ENCODE measurements at regions not wholly inside any gene's neighbourhood (a gene's known extent, or its start where the extent isn't known, plus 50 kb on each side); places are given as distances from the start of the nearest gene placed in this dataset.

DNA sequence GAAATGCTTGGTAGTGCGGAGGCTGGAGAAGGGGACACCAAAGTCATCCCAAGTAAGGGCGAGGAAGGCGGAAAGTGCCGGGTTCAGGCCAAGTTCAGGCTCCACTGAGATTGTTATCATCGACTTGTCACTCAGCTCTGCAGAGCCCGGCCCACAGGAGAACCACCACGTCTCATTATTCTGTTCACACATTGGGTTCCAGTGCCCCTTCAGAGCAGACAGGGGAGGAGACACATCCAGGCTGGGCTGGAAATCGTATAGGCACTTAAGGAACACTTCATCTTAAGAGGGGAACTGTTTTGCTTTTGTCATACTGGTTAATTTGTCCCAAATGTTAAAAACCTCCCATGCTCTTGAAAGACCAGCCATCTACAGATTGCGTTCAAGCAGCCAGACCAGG is 118.3 kb upstream of the ADAMTS18 start:
- no peak for DNase-seq (ENCODE audit: low read depth, low spot score)

DNA sequence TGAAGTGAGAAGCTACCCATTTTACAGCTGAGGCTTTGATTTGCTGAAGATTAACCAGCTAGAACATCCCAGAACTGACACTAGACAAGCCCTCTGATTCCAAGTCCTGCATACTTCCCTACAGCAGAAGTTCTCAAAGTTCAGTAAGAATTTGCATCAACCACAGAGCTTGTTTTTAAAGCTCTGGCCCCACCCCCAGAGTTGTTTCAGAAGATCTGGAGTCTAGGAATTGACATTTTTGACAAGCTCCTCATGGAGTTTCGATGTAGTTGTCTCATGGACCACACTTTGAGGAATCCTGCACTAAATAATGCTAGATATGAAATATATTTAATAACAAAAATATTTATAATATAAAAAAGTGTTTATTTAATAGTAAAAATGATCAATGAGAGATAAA is 120.3 kb upstream of the ADAMTS18 start:
- DNase-seq (ENCODE audit: low read depth, low spot score), result peak; percentile 57

DNA sequence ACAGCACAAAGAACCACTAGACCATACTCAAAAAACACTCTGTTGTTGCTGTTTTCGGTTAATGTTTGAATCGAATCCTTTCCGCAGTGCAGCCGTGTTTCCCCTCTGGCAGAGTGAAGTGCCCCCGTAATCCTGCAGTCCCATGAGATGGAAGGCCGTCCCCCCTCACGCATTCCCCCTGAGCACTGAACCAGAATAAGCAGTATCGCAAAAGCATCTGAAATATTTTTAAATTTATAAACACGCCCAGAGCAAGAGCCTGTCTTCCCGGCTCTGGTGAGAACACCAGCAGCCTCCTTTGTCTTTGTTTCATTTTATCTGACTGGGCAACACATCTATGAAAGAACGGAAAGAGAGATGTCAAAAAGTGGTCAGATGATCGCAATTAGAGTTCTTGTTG is 121.0 kb upstream of the ADAMTS18 start:
- peak; percentile 73 for DNase-seq (ENCODE audit: low read depth, low spot score)

DNA sequence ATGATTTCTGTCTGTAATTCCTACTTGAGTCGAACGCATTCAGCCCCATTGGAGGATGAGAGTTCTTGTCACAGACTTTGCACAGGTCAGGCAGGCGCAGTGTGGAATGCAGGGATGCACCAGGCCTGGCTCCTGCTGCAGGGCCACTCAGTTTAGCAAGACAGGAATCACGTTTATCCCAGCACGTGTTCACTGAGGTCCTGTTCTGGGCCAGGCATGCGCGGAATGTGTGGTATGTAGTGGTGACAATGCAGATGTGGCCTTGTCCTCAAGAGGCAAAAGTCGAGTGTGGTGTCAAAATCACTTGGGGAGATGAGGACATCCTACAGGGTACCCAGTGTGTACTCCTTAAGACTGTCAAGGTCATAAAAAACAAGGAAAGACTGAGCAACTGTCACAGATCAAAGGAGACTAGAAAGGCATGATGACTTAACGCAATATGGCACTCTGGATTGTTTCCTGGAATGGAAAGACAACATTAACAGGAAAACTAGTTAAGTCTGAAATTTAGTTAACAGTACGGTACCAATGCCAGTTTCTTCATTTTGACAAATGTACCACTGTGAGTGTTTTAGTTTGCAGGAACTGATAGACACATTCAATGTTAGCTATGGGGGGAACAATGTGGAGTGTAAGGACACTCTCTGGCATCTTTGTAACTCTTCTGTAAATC is 121.5 kb upstream of the ADAMTS18 start:
- peak; percentile 53 for DNase-seq (ENCODE audit: low read depth, low spot score)

DNA sequence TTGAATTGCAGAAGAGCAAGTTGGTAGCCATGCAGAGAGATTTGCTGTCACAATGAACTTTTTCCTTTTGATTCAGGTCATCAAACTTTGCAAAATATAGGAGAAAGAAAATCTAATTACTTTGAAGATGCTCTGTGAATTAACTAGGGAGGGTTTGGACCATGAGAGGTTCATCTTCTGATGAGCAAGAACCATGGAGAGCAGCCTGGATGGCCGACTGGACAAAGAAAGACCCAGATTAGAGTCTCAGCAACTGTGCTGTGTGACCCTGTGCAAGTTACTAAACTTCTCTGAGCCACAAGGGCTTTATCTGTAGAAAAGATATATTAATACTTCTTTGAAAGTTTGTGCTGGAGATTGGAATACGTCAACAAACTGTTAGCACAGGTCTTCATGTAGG is 122.6 kb upstream of the ADAMTS18 start:
- DNase-seq (ENCODE audit: low read depth, low spot score), result no peak

DNA sequence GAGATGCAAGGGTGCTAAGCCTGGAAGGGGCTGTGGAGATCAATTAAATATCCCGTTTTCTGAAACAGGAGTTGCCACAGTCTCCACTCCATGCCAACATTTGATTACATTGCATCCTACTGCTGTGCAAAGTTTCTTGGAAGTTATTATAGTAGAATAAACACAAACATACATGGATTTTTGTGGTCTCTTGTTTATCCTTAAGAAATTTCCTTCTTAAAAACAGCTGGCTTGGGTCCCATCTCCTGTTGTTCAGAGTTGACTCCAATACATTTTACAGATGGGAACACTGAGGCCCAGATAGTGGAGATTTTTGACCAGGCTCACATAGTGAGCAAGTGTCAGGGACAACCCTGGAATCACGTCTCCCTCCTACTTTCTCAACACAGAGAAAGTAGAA is 124.0 kb upstream of the ADAMTS18 start:
- DNase-seq (ENCODE audit: low read depth, low spot score), result no peak

DNA sequence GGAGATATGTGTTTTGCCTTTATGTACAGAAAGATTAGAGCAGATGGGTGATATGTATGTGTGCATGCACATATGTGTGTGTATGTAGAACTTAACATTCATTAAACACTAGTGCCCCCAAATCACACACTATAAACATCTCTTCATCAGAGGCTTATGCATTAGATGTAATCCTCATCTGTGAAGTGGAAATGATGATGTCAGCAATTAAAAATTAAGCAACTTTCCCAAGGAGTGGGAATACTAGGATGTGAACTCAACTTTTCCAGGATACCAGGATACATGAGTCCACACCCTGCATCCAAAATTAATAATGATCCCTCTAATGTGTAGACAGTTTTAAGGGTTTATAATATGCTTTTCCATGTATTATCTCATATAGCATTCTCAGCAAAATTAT is 127.7 kb upstream of the ADAMTS18 start:
- DNase-seq (ENCODE audit: low read depth, low spot score), result no peak

DNA sequence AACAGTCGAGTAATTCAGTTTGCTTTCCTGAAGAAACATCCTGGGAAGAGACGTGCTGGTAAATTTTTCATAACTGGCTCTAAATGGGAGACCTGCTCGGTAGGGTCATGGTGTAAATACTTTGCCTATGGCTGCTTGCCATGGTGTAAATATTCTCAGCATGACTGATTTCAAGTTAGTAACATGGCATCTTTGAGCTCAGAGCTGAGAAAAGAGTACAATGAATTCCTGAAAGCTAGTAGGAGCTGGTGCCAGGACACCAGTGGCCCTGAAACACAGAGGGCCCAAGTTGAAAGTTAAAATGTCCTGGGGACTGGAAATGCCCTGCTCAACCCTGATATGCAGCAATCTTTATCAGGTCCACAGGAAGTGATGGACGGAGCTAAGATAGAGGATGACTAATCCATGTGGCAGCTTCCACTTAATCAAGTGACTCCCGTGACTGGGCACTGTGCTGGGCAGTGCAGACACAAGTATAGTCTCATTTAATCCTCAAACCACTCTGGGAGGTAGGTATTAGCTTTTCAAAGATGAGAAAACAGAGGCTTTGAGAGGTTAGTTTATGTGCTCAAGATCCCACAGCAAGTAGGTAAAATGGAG is 130.1 kb upstream of the ADAMTS18 start:
- peak; percentile 76 for DNase-seq (ENCODE audit: low read depth, low spot score)

DNA sequence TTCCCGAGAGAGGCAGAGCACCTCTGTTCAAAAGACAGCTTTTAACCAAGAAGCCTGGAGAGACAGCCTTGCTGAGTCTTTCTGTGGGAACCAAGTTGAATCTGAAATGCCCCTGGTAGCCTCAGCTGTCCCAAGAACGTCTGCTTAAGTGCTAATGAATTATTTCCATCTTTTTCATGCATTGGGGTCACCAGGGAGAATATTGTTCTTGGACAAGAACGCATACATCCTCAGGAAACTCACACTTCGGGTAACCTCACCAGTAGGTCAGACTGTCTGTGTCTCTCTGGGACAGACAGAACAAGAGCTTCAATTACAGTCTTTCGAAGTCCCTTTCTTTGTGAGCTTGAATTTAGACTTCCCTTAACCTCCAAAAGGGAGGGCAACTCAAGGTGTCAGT is 134.6 kb upstream of the ADAMTS18 start:
- no peak for DNase-seq (ENCODE audit: low read depth, low spot score)

DNA sequence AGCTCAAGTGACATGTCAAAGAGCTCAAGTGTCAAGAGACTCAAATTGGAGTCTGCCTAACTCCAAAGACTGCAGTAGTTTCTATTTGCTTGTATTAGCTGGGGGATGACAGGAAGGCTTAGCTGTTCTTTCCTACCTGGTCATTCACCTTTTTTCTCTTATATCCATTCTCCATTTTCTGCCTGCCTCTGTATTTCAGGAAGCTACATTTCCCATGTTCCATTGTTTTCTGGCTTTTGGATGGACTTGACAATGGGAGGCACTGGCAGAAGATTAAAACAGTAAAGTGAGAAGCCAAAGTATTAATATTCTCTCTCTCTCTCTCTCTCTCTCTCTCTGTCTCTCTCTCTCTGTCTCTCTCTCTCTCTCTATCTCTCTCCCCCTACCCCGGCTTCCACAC is 135.7 kb upstream of the ADAMTS18 start:
- no peak for DNase-seq (ENCODE audit: low read depth, low spot score)

DNA sequence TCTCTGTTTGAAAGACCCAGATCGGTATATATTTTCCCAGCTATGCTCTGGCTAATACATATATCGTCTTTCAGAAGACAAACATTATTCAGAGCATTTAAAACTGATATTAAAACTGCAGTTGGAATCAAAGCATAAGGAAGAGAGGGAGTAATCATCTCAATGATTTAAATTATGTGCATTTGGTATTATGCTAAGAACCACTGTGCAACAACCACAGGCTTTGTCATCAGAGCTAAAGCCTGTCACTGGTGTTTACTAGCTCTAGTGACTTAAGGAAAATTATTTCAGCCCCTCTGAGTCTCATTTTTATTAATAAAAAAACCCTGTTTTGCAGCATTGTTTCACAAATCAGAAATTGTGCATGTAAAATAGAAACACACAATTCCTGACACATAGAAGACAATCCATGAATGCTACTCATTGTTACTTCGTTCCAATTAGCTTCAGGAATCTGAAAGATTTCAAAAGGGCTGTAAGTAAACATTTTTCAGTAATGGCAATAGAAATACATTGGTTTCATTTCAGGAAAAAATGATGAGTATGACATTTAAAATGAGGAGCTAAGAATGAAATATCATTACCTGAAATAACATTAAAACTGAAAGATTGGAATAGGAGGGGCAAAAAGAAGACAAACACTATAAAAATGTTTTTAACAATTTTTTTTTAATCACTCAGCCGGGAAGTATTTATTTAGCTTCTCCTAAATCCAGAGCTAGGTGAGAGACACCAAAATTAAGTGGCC is 136.5 kb upstream of the ADAMTS18 start:
- DNase-seq (ENCODE audit: low read depth, low spot score), result no peak

DNA sequence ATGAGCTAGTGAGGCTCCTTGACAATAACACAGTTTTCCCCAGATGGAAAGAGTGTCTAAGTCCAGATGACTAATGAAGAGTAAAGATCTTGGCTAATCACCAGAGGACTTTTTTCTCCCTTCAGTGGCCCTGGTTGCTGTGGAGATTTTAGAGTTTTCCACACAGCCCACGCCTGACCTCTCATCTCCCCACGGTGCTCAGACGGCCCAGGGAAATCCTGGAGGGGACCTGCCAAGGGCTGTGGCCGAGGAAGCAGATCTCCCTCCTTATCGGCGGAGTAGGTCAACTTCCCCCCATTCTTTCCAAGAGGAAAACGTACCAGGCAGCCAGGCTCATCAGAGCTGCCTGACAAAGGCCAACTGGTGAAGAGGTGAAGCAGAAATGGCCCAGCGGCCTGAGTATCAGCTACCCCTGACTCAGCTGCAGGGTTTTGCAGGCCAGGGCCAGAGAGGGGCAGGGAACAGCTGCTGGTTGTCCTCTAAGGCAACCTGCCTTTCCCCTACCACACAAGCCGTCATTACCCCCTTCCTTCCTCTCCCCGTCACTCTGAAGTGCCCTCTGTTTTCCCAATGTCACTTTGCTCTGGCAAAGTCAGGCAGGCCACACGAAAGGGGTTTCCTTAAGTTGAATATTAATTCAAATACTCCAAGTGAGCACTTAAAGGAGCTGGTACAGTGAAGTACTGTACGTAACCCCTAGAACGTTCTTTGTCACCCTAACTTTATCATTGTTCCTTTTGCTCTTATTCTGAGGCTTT is 140.2 kb upstream of the ADAMTS18 start:
- DNase-seq (ENCODE audit: low read depth, low spot score), result no peak

DNA sequence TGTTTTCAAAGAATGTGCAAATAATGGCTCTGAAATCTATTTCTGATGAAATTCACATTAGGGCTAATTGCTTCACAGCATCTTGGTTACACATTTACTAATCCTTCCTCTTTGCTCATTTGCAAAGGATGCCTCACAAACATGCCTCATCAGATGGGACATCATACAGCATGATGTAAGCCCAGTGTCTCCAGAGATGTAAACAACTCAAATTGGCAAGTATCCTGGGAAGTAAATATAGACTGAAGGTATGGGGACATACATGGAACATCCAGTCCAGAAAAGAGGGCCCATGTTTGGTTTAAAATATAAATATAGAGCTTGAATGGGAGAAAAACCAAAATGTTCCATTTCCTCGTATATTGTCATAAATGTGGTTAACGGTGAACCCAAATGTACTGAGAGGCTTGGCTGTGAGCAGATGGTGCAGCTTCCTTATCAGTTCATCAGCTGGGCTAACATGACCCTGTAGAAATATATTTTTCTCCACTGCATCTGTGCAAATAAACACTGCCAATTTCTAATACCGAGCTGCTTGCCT is 142.9 kb upstream of the NUDT7 start:
- no peak for DNase-seq (ENCODE audit: low read depth, low spot score)

DNA sequence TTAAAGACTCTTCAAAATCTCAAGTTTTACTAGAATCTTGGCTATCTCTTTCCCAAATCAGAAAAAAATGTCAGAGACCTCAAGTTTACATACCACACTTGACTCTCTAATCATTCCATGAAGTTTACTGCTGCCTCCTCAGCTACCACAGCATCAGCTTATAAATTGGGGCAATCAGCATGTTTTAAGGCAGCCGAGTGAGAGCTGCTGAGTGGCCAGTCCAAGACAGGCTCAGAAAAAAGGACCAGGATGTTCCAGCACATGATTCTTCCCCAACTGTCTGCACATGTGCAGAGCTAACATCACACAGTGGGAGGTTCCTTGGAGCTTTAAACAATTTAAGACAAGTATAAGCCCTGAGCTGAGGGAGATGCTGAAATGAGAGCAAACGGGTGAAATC is 140.6 kb upstream of the NUDT7 start:
- peak; percentile 49 for DNase-seq (ENCODE audit: low read depth, low spot score)

DNA sequence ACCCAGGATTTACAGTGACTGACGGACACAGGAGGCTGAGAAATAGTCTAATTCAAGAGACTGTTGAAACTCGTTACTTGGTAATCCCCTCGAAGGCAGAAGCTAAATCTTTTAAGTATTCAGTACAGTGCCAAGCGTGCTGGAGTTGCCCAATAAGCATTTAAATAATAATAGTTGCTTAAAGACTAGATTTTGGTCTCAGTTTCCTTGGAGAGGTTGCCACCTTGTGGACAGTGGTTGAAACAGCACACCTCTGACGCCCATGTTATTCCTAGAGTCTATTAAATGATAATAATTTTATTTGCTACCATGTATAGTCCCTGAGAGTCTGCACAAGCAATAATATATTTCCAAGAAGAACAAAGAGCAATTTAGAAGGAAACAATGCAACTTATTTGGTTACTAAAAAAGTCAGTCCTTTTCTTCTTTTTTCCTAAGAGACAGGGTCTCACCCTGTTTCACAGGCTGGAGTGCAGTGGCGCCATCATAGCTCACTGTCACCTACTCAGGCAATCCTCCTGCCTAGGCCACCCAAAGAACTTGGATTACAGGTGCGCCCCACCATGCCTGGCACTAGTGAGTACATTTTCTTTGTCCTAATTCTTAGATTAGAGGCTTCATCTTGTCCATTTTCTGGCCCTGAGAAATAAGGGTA is 138.0 kb upstream of the NUDT7 start:
- DNase-seq (ENCODE audit: low read depth, low spot score), result peak; percentile 84

DNA sequence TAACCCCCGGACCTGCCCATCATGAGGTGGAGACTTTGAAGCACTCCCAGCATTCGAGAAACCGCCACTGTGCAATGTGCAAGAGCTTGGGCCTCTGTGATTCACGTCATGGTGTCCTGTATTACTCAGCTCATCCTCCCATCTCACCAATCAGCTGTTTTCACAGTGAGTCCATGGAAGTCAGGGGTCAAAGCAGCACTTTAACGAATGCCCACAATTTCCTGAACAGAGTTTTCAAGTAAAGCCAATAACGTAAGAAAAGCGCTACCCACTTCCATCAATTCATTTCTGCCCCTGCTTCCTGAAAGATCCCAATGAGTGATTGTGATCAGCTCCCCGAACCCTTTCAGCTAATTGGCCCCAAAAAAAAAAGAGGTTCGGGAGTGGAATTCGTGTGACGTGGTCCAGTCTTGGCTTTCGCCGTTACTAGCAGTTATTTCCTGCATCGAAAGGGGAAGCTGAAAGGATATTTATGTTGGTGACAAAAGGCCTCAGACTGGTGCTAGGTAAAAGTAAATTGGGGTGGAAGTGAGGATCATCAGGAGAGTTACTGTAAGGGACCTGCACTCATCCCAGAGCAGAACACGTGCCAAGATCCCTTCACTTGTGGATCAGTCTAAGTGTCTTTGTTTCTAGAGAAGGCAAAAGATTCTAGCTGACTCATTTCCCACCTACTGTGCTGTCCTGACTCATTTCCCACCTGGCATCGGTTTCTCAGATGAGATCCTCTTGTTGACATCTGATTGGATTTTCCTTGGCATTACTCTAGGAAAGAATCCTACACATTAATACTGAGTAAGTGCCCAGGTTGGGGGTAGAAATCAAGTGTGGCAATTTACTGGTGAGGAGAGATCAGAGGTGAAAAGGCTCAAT is 136.7 kb upstream of the NUDT7 start:
- peak; percentile 68 for DNase-seq (ENCODE audit: low read depth, low spot score)

DNA sequence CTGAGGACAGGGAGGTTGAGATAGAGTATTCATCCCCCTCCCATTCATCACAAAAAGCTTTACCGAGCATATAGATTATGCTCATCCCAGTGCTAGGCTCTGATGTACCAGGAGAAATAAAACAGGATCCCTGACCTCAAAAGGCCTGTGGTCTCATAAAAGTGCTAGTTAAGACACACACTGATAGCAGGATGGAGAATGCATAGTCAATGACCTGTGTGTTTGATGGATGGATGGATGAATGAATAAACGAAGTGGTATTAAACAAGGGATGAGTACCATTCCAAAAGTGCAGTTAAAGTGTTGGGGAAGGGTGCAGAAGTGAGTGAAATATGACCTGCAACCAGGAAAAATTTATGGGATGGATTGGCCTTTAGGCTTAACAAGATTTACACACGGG is 133.9 kb upstream of the NUDT7 start:
- no peak for DNase-seq (ENCODE audit: low read depth, low spot score)

DNA sequence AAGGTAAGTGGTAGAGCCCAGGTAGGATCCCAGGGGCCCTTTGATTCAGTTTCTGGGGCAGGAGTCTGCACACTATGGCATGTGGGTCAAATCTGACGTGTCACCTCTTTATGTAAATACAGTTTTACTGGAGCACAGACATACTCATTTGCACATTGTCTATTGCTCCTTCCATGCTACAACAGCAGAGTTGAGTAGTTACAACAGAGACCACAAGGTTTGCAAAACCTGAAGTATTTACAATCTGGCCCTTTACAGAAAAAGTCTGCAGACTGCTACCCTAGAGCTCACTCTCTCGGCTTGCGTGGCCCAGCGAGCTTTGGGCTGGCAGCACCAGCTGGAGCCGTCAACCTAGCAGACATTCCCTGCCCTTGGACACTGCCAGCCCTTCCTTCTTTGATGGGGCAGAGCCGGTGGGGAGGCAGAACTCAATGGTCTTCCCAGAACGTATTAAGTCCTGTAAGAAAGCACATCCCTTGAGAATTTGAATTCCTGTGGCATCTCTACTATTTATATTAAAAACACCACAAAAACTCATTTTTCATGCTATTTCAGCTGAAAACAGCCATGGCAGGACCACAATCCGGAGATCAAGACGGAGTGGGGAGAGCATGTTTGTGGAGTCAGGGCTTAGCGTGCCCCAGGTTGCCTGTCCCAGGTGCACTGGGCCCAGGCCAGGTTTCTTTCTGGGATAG is 133.1 kb upstream of the NUDT7 start:
- DNase-seq (ENCODE audit: low read depth, low spot score), result peak; percentile 59

DNA sequence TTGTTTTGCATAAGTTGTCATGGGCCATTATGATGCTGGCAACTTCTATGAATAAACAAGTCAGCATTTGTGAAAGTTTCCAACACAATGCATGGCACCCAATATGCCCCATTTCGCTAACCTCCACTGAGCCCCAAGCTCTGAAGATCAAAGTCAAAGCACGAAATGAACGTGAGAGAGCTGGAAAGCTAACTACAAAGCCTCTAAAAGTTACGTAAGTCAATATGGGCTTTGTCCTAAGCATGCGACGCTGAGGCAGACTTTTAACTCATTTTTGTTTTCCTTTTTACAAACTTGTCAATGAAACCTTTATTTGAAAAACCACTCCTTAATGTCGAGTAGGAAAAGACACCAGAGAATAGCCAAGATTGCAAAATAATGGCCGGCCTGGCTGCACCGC is 131.6 kb upstream of the NUDT7 start:
- DNase-seq (ENCODE audit: low read depth, low spot score), result no peak

DNA sequence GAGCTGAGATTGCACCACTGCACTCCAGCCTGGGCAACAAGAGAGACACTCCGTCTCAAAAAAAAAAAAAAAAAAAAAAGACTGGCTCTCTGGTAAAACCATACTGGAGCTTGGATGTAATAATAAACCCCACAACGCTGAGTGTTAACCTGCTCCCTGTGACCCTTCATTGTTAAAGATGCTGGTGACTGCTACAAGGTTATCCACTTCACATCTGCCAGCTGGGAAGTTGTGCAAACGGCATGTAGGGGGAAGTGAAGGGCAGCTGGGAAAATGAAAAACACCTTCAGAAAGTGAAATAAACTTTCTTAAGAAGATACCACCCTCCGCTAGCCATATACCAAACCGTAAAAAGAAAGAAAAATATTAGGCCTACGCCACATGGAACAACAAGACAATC is 131.0 kb upstream of the NUDT7 start:
- DNase-seq (ENCODE audit: low read depth, low spot score), result no peak

Measured in astrocyte of the hippocampus (primary cell).